ENCODE measurements at regions not wholly inside any gene's neighbourhood (a gene's known extent, or its start where the extent isn't known, plus 50 kb on each side); places are given as distances from the start of the nearest gene placed in this dataset.

- DNase-seq, result no peak
Measured at GRCh38 chr21:18460979-18461378, 57.4 kb upstream of the TMPRSS15 start.

DNA sequence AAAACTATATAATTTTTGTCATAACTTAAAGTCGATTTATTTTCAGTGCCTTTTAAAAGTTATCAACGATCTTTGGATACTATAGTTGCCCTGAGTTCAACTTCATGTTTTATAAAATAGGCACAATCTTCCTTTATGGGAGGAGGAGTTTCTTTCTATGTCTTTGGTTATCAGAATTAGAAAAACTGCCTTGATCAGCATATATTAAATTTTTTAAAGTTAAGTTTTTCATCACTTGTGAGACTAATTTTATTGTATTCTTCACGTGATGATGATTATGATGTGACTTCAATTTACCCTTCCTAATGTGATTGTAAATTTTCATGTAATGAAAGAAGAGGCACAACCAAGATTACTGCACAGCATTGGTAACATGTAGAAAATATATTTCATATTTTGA is 58.2 kb upstream of the TMPRSS15 start:
- DNase-seq, result no peak

DNA sequence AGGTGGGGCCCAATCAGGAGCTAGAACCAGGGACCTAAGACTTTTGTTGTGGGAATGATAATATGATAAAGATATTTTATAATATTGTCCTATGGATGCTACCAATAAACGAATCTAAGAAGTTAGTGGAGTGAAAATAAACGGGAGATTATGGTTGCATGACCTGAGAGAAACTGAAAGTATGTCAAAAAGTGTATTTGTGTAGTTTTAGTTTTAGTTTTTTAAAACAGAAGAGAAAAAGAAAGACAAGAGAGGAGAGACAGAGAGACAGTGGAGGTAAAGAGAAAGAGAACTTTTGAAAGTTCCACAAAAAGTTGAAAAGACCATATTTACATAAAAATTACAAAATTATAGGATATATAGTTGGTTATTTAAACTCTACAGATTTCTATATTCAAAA is 64.1 kb upstream of the TMPRSS15 start:
- DNase-seq, result no peak

DNA sequence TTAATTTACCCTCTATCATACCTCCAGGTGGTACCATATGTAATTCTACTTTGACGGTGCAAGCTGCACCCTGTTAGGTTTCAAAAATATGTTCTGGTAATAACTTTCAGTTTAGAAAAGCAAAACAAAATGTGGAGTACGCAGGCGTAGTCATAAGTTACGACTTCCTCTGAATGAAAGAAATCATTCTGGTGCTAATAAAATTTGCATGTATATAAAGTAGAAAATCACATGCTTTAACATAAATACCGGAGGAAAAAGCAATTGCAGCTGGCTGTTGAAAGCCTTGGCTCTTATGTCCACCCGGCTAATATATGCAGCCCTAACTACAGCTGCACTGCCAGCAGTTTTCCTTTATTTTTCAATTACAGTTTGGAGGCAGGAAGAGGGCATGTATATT is 65.2 kb upstream of the TMPRSS15 start:
- DNase-seq, result no peak

GRCh38 chr21:18476639-18477038 is 73.1 kb upstream of the TMPRSS15 start:
- no peak for DNase-seq

DNA sequence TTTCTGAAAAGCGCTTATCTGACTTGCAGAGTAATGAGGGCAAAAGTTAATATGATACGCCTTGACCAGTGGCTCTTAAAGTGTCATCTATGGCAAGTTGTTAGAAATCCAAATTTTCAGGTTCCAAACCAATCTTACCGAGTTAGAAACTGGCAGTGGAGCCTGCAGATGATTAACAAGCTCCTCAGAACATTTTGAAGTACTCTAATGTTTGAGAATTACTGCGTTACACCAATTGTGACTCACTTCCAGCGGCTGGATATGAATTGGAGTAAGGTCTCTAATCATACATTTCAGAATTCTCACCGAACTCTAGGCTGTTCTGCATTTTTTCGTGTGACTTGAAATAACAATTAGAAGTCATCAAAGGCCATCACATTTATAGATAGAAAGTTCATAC is 73.5 kb upstream of the TMPRSS15 start:
- DNase-seq, result no peak

DNA sequence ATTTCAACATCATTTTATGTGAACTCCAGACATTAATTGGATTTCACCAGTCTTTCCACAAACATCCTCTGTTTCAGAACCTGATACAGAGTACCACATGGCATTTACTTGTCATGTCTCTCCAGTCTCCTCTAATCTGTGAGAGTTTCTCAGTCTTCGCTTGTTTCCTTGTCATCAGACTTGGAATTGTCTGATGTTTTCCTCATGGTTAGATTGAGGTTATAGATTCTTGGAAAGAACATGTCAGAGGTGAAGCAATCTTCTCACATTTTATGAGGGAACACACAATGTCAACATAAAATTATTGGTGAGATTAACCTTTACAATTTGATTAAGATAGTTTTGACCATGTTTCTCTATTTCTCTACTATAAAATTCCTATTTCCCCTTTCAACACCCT is 74.9 kb upstream of the TMPRSS15 start:
- no peak for DNase-seq

GRCh38 chr21:18488252-18488651 is 84.7 kb upstream of the TMPRSS15 start:
- DNase-seq, result no peak

GRCh38 chr21:18493422-18493821 is 89.8 kb upstream of the TMPRSS15 start:
- no peak for DNase-seq

DNA sequence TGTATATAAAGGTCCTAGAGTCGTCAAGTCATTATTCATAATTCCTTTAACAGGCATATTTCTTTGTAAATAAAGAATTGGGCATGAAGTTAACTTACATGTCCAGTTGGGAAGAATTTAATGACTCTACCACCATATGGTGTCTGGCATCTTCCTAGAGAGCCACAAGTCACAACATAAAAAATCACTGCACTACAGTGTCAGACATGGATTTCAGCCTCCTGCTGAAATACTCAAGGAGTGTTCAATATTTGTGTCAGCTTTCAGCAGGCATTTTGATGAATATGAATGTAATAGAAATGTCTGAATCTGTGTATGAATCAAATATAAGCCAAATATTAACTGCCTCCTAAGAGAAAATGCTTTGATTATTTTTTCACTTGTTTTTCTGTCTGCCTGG is 91.9 kb upstream of the TMPRSS15 start:
- DNase-seq, result no peak

DNA sequence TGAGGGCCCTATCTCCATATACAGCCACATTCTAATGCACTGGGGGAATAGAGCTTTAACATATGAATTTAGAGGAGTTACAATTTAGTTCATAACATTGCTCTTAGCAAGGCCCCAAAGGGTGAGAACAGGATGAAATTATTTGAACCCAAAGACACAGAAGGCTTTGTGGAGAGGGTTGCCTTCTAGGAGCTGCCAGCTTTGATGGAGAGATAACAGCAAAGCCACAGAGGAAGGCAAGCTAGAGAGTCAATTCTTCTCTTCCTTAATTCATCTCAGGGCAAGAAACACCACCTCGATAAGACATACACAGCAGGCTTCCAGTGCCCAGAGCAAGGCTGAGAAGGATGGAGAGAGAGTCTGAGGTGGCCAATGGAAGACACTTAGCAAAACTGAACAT is 94.8 kb upstream of the TMPRSS15 start:
- DNase-seq, result no peak

GRCh38 chr21:18499761-18500376 is 96.3 kb upstream of the TMPRSS15 start:
- no peak for DNase-seq

DNA sequence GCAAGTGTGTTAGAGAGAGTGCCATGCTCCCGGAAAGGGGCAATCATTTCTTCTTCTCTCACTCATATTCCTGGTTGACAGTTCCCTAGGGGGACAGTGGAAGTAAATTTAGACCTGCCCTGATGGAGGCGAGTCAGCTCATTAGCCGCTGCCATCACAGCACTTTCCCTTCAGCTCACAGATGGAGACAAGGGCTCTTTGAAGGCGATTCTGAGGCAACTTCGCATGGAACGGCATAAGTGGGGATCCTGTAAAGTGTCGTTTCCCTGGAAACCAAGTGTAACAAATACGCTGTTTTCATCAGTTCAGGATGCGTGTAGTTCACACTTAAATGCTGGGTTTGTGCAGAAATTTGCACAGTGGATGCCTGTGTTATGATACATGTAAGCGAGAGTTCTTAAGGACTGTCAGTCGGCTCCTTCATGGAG is 114.5 kb upstream of the TMPRSS15 start:
- no peak for DNase-seq

- no peak for DNase-seq
Measured at GRCh38 chr21:18521204-18521603, 117.6 kb upstream of the TMPRSS15 start.

GRCh38 chr21:18522181-18522972 is 118.8 kb upstream of the TMPRSS15 start:
- no peak for DNase-seq

DNA sequence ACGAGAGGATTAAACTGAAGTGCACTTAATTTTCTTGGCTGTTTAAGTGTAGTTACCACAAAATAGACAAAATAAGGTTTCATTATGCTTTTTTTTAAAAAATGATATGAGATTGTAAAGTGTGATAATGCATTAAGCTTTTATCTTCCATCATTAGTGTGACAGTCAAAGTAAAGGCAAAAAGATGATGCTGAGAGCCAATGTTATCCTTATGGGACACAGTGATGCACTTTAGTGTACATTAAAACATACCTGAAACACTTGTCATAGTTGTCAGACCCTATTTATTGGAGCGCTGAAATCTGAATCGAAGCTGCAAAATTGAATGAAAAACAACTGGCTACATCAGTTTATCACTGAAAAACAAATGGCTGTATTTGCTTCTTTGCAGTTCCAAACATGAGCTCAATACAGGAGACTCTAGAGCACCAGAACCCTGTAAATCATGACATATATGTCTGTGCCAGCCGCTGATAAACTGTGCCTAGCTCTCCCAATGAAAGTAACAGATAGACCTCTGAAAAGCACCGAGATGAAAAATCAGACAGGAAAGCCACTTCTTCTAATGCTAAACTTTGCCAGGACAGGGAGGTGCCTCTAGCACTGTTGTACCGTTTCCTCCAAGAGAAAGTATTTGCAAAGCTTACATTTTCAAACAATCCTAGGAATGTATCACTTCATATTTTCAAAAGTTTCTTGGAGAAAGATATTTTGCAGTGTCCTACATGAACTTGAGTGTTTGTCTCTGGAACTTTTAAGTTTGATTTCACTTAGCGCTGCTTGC is 120.7 kb upstream of the TMPRSS15 start:
- no peak for DNase-seq

- DNase-seq, result no peak
Measured at GRCh38 chr21:18529254-18529653, 125.7 kb upstream of the TMPRSS15 start.

GRCh38 chr21:18542081-18542480 is 138.5 kb upstream of the TMPRSS15 start:
- DNase-seq, result no peak

- no peak for DNase-seq
Measured at GRCh38 chr21:18545908-18546307, 142.3 kb upstream of the TMPRSS15 start.

GRCh38 chr21:18547347-18547746 is 143.8 kb upstream of the TMPRSS15 start:
- no peak for DNase-seq

DNA sequence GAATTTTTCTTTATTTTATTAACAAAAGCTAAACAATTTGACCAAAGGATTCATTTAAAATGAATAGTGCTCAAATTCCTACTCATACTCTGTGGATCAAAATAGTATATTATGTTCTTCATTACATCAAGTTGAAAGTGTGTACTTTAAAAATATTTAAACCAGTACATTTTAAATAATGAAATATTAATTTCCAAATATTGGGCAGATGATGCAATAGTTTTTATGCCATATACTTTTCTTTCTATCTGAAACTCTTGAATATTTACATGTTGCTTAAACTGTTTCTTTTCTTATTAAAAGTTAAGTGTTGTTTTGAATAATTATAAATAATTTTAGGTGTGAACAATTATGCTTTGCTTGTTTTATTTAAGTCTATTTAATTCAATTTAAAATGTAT is 144.7 kb upstream of the TMPRSS15 start:
- no peak for DNase-seq

DNA sequence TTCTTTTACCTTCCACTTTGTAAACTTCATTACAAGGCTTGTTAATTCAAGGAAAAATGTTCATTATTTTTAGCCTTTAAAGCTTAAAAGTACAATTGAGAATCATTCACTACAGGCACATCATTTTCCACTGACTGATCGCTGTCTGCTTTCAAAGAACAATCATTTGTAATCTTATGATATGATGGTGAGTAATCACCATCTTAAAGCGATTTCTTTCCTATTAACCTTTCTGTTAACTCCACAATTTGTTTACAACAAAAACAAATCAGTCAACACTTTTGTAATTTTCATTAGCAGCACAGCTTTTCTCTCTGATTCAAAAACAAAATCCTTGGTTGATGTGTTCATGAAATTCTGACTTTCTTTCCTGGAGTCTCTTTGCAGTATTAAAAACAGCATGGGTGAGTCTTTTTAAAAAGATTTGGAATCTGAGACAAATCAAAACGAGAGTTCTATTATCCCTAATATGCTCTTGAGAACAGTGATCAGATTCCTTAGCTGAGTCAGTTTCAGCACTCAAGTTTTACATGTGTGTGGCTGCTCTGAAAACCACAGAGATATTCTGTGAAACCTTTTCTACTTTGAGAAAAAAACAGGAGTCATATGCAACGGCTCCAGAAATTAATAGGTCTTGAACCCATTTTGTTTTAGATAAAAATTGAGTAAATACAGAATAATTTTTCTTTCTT is 145.8 kb upstream of the TMPRSS15 start:
- no peak for DNase-seq

- no peak for DNase-seq
Measured at GRCh38 chr21:18550361-18550760, 146.8 kb upstream of the TMPRSS15 start.

Measured in NCI-H1436 treated with DMSO at 0.1 percent for 48 hours (cell line).